ENCODE measurements at regions not wholly inside any gene's neighbourhood (a gene's known extent, or its start where the extent isn't known, plus 50 kb on each side); places are given as distances from the start of the nearest gene placed in this dataset.

DNA sequence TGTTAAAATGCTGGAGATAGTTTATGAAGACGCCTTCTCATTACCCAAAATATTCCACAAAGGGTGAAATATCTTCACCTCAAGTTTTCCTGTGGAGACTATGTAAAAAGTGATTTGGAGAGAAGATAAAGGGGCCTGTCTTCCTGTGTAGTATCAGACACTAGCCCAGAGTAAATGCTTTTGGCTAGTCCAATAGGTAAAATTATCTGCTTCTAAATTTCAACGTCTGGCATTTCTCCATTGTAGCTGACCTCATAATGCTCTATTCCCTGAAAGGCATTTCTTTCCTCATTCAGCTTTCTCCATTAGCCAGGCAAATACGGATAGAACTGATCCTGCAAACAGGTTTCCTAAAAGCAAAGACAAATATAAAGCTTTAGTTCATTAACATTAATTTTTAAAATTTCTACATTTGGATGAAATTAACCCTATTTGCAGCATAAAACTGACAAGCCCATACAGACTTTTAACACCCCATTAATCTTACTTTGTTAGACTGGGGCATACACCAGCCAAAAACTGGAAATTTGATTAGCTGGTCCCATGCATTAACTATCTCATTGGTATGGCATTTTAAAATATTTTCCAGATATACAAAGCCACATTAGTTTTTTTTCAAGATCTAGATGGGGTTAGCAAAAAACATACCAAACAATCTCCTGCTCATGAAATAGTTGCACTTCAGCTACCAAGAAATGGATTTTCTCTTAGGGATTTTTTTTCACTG, 548.8 kb downstream of the EFNA5 start:
- no peak for DNase-seq (ENCODE audit: low spot score)
- TF ChIP-seq, protein P1, sequence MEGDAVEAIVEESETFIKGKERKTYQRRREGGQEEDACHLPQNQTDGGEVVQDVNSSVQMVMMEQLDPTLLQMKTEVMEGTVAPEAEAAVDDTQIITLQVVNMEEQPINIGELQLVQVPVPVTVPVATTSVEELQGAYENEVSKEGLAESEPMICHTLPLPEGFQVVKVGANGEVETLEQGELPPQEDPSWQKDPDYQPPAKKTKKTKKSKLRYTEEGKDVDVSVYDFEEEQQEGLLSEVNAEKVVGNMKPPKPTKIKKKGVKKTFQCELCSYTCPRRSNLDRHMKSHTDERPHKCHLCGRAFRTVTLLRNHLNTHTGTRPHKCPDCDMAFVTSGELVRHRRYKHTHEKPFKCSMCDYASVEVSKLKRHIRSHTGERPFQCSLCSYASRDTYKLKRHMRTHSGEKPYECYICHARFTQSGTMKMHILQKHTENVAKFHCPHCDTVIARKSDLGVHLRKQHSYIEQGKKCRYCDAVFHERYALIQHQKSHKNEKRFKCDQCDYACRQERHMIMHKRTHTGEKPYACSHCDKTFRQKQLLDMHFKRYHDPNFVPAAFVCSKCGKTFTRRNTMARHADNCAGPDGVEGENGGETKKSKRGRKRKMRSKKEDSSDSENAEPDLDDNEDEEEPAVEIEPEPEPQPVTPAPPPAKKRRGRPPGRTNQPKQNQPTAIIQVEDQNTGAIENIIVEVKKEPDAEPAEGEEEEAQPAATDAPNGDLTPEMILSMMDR (IDR thresholded peaks at IDR 0.05; ENCODE audit: extremely low read depth, missing control alignments) = no peak

DNA sequence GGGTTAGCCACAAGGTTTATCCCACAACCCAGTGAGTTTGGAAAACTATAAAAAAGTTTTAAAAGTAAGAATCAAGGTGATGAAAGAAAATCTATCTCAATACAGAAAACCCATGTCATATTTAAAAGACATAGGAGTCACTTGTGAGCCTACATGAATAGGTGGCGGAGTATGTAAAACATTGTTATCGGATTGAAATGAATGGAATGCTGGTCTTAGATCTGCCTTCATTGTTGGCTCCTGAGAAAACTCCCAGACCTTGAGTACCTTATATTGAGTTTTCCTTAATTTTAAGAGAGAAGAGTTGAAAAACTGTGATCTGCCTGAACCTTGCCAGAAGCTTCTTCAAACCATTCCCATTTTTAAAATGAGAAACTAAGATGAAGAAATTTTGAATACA, 551.1 kb downstream of the EFNA5 start:
- DNase-seq (ENCODE audit: low spot score) = no peak
- TF ChIP-seq, protein P1 (IDR thresholded peaks at IDR 0.05; ENCODE audit: extremely low read depth, missing control alignments) = no peak

DNA sequence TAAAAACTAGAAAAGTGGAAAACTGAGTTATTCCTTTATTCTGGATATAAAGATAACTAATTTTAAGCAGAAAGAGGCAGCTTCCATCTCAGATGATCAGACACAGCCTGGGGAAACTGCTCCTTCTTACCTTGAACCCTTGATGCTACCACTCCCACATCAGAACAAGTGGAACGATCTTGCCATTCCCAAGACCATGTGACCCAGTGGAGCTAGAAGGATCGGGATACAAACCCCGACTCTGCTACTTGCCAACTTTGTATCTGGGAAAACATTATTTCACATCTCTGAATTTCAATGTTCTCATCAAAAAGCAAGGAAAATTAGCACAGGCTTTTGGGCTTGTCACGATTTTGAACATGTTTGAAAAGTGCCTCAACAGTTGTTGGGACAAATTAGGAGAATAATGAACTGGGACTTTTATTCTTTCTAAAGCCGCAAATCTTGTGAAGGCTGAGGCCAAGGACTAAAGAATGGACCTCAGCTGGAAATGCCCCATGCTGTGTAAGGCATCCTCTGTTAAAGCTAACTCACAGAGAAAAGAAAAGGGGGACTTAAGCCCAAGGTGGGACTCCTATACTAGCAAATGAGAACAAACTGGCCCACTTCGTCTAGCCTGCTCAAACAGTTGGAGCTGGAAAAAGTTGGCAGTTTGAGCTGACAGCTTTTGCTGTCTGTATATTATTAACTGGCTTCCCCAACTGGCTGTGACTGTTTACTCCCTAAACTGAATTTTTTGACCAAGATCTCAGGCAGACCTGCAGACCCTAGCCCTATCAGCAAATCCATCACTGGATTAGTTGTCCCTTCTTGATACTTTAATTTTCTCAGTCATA, 552.3 kb downstream of the EFNA5 start:
- TF ChIP-seq, protein P1 (IDR thresholded peaks at IDR 0.05; ENCODE audit: extremely low read depth, missing control alignments) = no peak
- DNase-seq (ENCODE audit: low spot score) = no peak

DNA sequence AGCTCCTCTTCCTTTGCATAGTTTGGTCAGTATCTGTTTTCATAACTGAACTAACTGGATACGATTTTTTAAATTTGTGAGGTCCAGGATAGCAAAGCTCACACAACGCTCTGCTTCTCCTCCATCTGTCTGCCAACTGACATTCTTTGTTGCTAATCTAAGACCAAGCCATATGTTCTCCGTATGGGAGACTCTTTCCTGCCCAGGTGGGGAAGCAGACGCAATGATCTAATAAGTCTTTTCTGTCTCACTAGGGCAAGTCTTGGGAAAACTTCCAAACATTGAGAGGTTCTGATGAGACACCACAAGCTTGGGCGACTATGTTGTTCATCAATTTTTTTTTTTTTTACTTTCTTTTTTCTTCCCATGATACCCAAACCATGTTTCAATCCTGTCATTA, 558.5 kb downstream of the EFNA5 start:
- no peak for DNase-seq (ENCODE audit: low spot score)
- TF ChIP-seq, protein P1 (IDR thresholded peaks at IDR 0.05; ENCODE audit: extremely low read depth, missing control alignments) = no peak

DNA sequence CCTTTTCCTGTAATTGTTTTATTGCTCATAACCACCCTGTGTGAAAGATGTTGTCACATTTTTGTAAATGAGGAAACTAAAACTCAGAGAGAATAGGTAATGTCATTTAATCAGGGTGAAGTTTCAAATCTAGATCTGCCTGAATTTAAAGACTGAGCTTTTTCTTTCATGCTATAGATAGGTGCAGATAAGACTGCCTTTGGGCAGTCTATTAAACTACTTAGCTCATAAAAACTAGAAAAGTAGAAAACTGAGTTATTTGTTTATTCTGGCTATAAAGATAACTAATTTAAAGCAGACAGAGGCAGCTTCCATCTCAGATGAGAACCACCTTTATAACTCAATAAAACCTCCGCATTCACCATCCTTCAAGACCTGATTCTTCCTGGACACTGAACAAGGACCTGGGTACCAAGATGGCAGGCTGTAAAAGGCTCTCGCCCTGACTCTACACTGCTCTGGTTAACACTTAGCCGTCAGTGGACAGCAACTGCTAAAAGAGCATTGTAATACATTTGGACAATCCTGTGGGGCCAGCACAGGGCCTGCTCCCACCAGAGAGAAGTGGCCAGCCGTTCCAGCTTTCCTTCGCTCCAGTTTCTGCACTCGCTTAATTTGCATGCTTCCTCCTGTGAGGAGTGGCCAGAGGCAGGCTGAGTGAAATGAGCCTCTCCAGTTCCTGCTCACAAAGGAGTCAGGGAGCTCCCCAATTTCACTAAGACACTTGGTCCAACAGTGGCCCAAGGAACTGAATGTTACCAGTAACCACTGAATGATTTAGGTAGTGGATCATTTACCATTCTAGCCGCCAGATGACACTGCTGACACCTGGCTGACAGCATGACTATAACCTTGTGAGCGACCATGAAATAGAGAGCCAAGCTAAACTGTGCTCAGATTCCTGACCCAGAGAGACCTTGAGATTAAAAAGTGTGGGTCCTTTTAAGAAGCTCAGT, 566.4 kb downstream of the EFNA5 start:
- DNase-seq (ENCODE audit: low spot score) = no peak

DNA sequence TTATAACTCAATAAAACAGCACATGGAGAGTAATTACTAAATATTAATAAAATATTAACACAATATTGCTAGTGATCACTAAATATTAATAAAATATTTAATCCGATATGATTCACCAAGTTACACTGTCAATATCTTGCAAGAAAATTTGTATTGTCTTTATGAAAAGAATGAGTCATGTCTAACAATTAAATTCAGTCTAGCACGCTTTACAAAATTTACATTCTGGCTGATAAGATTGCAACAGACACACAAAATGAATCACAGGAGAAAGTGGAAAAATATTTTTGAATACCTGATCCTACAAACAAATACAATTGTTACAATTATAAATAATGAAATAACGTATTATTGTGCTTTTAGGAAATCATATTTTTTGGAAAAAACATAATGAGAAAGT, 567.2 kb downstream of the EFNA5 start:
- TF ChIP-seq, protein P1 (IDR thresholded peaks at IDR 0.05; ENCODE audit: extremely low read depth, missing control alignments) = no peak
- DNase-seq (ENCODE audit: low spot score) = no peak

More for the DNA sequence above, 566.4 kb downstream of the EFNA5 start:
- TF ChIP-seq, protein P1 (IDR thresholded peaks at IDR 0.05; ENCODE audit: extremely low read depth, missing control alignments) = no peak
